SU-DHL-6 (cell line): ENCODE measurements at regions not wholly inside any gene's neighbourhood (a gene's known extent, or its start where the extent isn't known, plus 50 kb on each side); places are given as distances from the start of the nearest gene placed in this dataset.

ENCODE experiments used
- H2AFZ ChIP-seq: fragments of 200-600 bp; sonication (generic); 2 replicates; pipeline ENCODE4 v1.6.1; 2014; ENCODE audit warnings: low read depth, mild to moderate bottlenecking, moderate library complexity, mixed read lengths, antibody characterized with exemption, low read length; ENCODE audit not compliant: severe bottlenecking
- H3F3A ChIP-seq: fragments of 200-600 bp; shearing (Covaris generic); 2 replicates; pipeline ENCODE4 v1.6.0; 2016; ENCODE audit warnings: antibody characterized with exemption, mild to moderate bottlenecking; ENCODE audit not compliant: insufficient read depth
- H3K27ac ChIP-seq: fragments of 200-600 bp; sonication (generic); 2 replicates; pipeline ENCODE4 v1.5.1; 2016; ENCODE audit warnings: low read depth, mild to moderate bottlenecking, low read length, moderate library complexity, mixed read lengths
- H3K27me3 ChIP-seq: fragments of 200-600 bp; sonication (generic), shearing (Covaris generic); 2 replicates; pipeline ENCODE4 v1.6.0; 2014; ENCODE audit warnings: mild to moderate bottlenecking, low read length
- H3K36me3 ChIP-seq: fragments of 200-600 bp; sonication (generic); 2 replicates; pipeline ENCODE4 v1.6.1; 2014; ENCODE audit warnings: mild to moderate bottlenecking, low read length, mixed read lengths
- H3K4me2 ChIP-seq: fragments of 300-600, 200-600 bp; shearing (Covaris generic), sonication (generic); 2 replicates; pipeline ENCODE4 v1.6.0; 2014; ENCODE audit warnings: low read length, low read depth, mild to moderate bottlenecking; ENCODE audit not compliant: poor library complexity, severe bottlenecking
- H3K4me3 ChIP-seq: fragments of 200-600 bp; sonication (generic); 2 replicates; pipeline ENCODE4 v1.5.1; 2014; ENCODE audit warnings: antibody characterized with exemption, low read length, mild to moderate bottlenecking, mixed read lengths; ENCODE audit not compliant: insufficient read depth, poor library complexity, severe bottlenecking
- H3K79me2 ChIP-seq: fragments of 200-600 bp; sonication (generic); 2 replicates; pipeline ENCODE4 v1.6.1; 2014; ENCODE audit warnings: mild to moderate bottlenecking, low read length, moderate library complexity; ENCODE audit not compliant: insufficient read depth
- H3K9ac ChIP-seq: fragments of 200-600 bp; sonication (generic); 2 replicates; pipeline ENCODE4 v1.7.0; 2014; ENCODE audit warnings: mild to moderate bottlenecking, low read length
- H3K9me2 ChIP-seq: fragments of 200-600 bp; sonication (generic); replicated peaks from 2 replicates; pipeline ENCODE4 v1.6.1; 2014; ENCODE audit warnings: low read length; ENCODE audit not compliant: insufficient read depth
- H3K9me3 ChIP-seq: fragments of 200-600 bp; sonication (generic); 2 replicates; pipeline ENCODE4 v1.6.1; 2014; ENCODE audit warnings: low read length, mixed read lengths; ENCODE audit not compliant: insufficient read depth
- H4K20me1 ChIP-seq: fragments of 200-600 bp; sonication (generic); 2 replicates; pipeline ENCODE4 v1.6.1; 2014; ENCODE audit warnings: low read depth, mild to moderate bottlenecking, antibody characterized with exemption, low read length, moderate library complexity, mixed read lengths
- CTCF ChIP-seq: fragments of 200-600 bp; sonication (generic); IDR thresholded peaks from one replicate; pipeline ENCODE4 v1.5.1; 2017; ENCODE audit warnings: antibody characterized with exemption, mild to moderate bottlenecking, low read length, moderate library complexity; ENCODE audit not compliant: insufficient read depth, poor library complexity, severe bottlenecking
- EZH2phosphoT487 ChIP-seq: fragments of 200-600 bp; sonication (generic), shearing (Covaris generic); conservative IDR thresholded peaks from 2 replicates; pipeline ENCODE4 v1.6.1; 2018; ENCODE audit warnings: mild to moderate bottlenecking, antibody characterized with exemption, low read length, moderate library complexity, mixed read lengths

DNA sequence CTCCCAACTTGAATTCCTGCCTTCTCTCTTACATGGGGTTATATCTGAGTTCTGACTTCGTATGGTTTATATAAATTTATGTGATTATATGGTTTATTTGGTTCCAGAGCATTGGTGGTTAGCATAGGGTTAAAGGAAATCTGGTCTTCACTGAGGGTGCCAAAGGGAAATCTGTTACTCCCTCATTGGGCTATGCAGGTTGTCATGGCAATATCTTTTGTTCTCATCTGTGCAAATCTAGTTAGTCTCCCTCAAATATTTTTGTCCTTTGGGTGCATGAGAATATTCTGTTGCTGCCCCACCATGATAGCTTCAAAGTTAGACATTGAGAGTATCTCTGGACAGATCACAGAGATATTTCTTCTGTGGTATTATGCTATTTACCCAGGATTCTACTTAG lies 71.8 kb upstream of the OTUD4 start:
- Histone ChIP-seq H3K4me3 (no peak overlapping the region), H3K79me2 (no peaks in the 10 kb centered on the region), H3K36me3 (no peaks in the 10 kb centered on the region), H3K9me3 (no peaks in the 10 kb centered on the region), H4K20me1 (no peaks in the 10 kb centered on the region), H3F3A (no peaks in the 10 kb centered on the region), H2AFZ (no peak overlapping the region), H3K27me3 (no peaks in the 10 kb centered on the region), H3K9ac (no peak overlapping the region), H3K9me2 (no peaks in the 10 kb centered on the region), H3K4me2 (no peak overlapping the region), H3K27ac (no peak overlapping the region)
- TF ChIP-seq EZH2phosphoT487: no peak
- TF ChIP-seq CTCF: no peak

- Histone ChIP-seq H3K9me3 (no peaks in the 10 kb centered on the region), H3K4me2 (no peak overlapping the region), H3K36me3 (no peaks in the 10 kb centered on the region), H3K79me2 (no peaks in the 10 kb centered on the region), H3K9ac (no peak overlapping the region), H3F3A (no peaks in the 10 kb centered on the region), H2AFZ (no peak overlapping the region), H3K27me3 (no peaks in the 10 kb centered on the region), H3K27ac (no peak overlapping the region), H3K9me2 (no peaks in the 10 kb centered on the region; the same call in 1 of the 2 replicates), H3K4me3 (no peak overlapping the region), H4K20me1 (no peaks in the 10 kb centered on the region)
- no peak for TF ChIP-seq CTCF
- no peak for TF ChIP-seq EZH2phosphoT487
Observed at GRCh38 chr4:145251391-145251790, 71.0 kb upstream of the OTUD4 start.

GRCh38 chr4:145248971-145249370 lies 68.6 kb upstream of the OTUD4 start:
- H3K9me2 ChIP-seq: no peaks in the 10 kb centered on the region; the same call in 1 of the 2 replicates
- no peak overlapping the region for H3K27ac ChIP-seq
- no peak overlapping the region for H3K9ac ChIP-seq
- H3K4me3 ChIP-seq: no peak overlapping the region
- H4K20me1 ChIP-seq: no peaks in the 10 kb centered on the region
- no peaks in the 10 kb centered on the region for H3K9me3 ChIP-seq
- TF ChIP-seq EZH2phosphoT487 (no peak), CTCF (no peak)
- H3F3A ChIP-seq: no peaks in the 10 kb centered on the region
- H2AFZ ChIP-seq: no peak overlapping the region
- no peaks in the 10 kb centered on the region for H3K79me2 ChIP-seq
- H3K36me3 ChIP-seq: no peaks in the 10 kb centered on the region
- H3K27me3 ChIP-seq: no peaks in the 10 kb centered on the region
- no peak overlapping the region for H3K4me2 ChIP-seq

DNA sequence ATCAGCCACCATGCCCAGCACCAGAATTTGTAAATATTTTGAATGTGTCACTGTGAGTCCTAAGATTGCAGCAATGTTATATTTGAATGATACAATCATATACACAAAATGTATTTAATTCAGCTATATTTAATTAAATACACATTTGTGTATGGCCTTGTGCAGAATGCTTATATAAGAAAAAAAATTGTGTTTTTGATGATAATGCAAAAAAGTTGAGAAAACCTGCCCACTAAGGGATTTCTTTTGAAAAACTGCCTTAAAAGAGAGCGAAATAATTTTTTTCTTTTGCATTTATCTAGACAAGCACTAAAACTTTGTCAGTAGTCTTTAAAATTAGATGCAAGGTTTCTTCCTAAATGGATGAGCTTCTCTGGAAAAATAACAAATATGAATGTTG lies 68.1 kb upstream of the OTUD4 start:
- TF ChIP-seq EZH2phosphoT487: no peak
- TF ChIP-seq CTCF: no peak
- H3K9me2 ChIP-seq: no peaks in the 10 kb centered on the region; the same call in 1 of the 2 replicates
- H3K9ac ChIP-seq: no peak overlapping the region
- H3K79me2 ChIP-seq: no peaks in the 10 kb centered on the region
- no peaks in the 10 kb centered on the region for H3K27me3 ChIP-seq
- H3K9me3 ChIP-seq: no peaks in the 10 kb centered on the region
- no peaks in the 10 kb centered on the region for H3K36me3 ChIP-seq
- no peak overlapping the region for H2AFZ ChIP-seq
- H3K27ac ChIP-seq: no peak overlapping the region
- no peak overlapping the region for H3K4me2 ChIP-seq
- H3K4me3 ChIP-seq: no peak overlapping the region
- H3F3A ChIP-seq: no peaks in the 10 kb centered on the region
- no peaks in the 10 kb centered on the region for H4K20me1 ChIP-seq
